ENCODE measurements at regions not wholly inside any gene's neighbourhood (a gene's known extent, or its start where the extent isn't known, plus 50 kb on each side); places are given as distances from the start of the nearest gene placed in this dataset.

DNA sequence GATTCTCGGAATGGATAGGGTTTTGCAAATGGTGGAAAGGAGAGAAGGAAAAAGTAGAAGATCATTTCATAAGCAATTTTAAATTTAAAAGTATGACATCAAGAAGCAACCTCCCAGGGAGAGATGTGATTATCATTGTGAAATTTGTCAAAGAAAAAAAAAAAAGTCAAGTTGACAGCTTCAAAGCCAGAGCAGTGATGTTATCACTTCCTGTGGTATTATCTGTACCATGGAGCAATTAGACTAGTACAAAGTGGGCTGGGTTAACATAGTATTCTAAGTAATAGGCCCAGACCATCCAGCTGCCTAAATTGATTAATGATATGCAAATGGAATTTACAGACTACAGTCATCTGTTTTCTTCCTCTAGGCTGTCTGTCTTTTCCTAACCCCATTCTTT lies 84.0 kb upstream of the NPY start:
- DNase-seq (ENCODE audit: low read depth): no peak

DNA sequence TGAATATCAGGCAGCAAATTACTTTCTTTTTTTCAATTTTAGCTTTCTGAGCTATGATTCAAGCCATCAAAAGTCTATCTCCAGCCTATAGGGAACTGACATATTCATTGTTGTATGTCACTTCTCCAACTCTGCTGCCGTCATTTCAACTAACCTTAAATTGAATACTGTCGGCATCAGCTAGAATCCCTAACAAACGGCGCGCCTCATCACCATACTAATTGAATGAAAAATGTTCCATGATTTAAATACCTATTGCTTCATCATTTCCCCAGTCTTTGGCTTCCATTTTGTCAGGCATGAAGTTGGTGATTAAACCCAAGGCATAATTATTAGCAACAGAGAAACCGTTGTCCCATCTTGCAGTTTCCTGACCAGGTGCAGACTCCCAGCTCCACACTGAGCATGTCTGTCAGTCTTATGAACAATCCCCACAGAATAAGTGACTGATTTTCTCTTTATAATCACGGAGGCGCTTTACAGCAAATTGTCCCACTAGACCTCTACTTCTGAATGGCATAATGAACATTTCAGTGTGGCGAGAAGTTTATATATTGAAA lies 83.5 kb upstream of the NPY start:
- no peak for DNase-seq (ENCODE audit: low read depth)

DNA sequence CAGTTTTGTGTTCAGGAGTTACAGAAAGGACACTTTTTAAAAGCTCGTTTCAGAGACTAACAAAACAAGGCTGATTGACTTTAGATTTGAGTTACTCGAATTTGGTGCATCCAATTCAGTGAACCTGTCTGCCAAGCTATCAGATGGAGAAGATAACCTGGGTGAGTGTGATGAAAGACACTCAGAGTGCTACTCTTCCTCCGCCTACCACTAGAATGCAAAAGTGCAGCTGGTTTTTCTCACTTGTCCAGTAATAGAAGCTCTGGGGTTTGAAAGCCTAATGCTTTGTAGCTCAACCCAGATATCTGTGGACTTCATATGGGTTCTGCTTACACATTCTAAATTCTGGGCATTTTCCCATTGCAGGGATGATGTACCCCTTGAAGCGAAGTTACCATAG lies 82.8 kb upstream of the NPY start:
- DNase-seq (ENCODE audit: low read depth): no peak

DNA sequence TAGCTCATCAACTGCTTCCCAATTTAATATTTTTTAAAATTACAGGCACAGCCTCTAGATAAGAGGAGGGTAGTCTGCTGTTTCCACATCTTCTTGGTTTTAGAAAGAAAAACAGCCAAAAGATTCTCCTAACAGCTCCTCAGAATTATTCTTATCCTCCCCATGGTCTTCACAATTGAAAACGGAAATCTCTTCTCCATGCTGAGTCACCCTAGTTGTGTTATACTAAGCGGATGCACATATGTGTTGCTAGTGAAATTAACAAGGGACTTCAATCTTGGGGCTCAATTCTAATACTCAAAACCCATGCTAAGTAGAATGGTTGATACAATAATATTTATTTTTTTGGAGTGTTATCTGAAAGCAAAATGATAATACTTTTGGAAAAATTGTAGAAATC lies 71.9 kb upstream of the NPY start:
- DNase-seq (ENCODE audit: low read depth): no peak

DNA sequence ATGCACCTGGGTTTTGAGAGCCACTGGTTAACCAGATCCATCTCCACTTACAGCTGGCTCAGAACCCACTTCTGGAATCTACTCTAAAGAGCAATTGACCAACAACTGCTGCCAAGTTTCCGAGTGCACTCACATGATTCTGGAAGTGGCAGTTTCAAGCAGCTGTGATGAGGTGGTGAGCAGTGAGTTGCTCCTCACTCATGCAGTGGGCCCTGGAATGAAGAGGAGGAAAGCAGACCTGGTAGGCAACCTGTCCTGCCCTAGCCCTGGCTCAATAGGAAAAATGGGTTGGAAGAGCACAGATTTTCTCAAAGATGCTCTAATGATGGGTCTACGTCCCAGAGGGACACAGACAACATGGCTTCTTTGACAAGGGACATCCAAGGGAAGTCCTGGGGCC lies 70.7 kb upstream of the NPY start:
- no peak for DNase-seq (ENCODE audit: low read depth)

DNA sequence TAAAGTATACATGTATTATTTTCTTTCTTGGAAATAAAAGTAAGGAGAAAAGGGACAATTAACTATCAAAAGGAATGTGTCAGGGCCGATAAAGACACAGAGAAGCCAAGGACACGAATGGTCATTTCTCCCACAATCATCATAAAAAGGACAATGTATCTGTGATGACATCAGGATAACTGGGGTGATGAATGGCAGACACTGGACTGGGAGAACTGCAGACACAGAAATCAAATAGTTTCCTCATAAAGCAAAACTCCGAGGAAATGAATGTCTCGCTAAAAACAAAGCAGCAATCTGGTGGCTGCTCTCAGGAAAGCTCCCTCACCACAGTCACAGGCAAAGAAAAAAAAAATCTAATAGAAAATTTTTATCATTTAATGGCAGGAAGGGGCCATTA lies 69.3 kb upstream of the NPY start:
- no peak for DNase-seq (ENCODE audit: low read depth)

DNA sequence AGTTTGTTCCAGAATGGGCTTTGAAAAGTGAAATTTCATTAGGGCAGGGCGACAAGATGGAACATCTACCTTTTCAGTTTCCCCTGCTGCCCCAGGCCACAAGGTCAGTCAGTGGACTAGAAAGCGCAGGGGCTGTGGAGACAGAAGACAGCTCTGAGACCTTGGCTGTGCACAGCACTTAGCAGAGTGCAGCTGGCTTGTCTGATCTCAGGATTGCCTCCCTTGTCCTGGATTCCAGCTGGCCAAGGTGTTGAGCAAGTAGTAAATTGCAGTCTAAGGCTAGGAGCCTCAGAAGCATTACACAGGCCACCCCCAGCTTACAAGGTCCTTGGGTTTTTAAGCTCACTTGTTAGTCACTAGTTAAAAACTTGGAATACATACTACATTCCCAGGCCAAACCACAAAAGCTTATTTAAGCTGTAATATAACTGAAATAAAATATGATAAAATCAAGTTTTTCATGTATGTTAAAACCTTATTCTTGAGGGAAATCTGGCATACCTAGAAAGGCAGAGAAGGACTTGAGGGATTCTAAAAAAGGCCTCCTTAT lies 67.3 kb upstream of the NPY start:
- DNase-seq (ENCODE audit: low read depth): no peak

DNA sequence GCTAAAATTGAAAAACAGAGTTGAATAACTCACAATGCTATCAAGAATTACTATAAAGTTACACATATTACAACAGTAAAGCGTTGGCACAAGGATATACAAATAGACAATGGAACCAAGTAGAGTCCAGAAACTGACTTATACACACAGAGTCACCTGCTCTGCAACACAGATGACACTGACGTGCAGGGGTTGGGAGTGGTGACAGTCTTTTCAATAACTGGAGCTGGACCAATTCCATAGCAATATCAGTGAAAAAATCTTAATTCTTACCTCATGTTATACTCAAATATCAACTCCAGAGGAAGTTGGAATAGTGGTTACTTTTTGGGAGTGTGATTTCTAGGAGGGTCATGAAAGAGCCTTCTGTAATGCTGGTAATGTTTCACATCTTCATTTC lies 62.5 kb upstream of the NPY start:
- no peak for DNase-seq (ENCODE audit: low read depth)

DNA sequence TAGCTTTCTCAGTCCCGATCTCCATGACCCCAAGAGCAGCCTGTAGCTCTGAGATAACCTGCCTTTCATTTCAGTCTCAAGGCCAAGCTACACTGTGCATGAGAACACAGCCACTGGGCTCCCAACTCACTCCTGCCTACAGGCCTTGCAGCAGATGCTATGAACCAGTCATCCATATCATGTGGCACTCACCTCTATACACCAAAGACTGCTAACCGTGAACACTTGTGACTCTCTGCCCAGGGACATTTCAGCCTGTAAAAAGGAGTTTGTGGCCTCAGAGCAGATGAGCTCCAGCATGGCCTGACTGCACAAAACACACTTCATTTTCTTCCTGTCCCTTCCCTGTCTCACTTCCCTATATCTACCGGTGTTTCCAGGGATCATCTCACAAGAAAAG lies 56.9 kb upstream of the NPY start:
- DNase-seq (ENCODE audit: low read depth): no peak

DNA sequence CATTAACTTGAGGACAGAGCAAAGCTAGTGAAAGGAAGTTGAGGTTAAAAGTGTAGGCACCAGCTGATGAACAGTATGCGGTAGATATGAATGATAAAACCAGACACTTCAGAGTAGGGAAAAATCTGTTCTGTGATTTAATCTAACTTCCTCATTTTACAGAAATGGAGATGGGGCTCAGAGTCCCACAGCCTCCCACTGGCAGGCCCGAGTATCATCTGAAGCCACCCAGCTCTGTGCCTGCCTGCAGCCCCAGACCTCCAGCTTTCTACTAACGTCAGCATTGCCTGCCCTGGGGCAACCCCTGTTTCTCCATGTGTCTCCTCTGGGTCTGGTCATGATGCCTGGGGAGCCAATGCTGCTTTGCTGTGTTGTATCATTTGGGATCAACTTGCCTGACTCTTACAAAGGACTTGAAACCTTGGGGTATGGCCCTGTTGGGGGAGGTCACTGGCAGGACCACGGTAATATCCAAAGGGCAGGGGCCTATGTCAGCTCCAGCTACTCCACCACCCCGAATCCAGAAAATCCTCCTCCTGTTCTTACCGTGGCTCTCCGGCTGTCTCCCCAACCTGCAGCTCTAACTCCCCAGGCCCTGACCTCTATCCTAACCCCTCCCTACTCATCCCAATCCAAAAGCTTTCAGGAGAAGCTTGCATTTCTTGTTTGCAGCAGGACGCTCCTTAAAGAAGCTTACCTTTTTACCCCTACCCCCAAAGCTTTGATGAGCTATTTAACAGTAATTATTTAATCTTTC lies 56.2 kb upstream of the NPY start:
- no peak for DNase-seq (ENCODE audit: low read depth)

DNA sequence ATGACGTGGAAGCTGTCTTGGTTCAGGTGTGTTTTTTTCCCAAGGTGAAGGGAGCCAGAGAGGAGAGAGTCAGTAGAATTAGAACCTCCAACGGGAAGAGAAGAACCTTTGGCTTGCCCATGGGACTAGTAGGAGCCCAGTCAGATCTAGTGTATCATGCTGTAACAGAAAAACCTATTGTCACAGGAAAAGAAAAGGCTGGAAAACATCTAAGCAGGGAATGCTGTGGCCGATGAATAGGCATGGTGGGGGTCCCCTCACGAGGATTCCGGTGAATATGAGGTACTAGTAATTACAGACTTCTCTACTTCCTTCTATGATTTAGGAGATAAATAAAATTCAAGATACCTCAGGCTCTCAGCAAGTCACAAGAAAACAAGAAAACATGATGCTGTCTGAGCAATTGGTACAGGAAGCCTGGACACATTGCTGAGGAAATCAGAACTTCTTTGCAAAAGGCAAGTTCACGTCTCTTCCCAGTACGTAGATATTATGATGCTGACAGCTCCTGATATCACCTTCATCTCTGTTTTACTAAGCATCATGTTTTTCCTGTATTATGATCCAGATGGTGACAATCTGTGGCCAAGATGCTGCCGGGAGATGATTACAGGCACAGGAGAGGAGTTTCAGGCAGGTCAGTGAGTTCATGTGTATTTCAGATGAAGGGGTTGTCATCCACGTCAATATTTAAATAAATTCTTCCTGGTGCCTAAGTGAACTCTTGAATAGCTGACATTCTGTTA lies 54.3 kb upstream of the NPY start:
- DNase-seq (ENCODE audit: low read depth): no peak

DNA sequence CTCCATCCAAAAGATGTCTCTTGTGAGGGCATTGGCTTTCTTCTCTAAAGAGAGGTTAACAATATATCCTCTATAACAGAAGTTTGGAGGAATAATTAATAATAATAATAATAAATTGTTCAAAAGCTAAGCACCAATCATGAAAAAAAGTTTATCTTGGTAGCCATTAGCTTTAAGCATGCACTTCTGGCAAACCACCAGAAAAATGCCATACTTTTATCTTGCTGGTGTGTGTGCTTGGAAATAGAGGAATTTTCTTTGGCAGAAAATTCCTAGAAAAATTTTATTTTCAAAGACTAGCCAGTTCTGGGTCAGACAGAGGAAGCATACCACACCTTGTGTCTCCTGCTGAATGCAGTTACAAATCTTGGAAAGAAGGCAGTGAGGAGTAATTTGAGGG lies 52.5 kb upstream of the NPY start:
- DNase-seq (ENCODE audit: low read depth): no peak

DNA sequence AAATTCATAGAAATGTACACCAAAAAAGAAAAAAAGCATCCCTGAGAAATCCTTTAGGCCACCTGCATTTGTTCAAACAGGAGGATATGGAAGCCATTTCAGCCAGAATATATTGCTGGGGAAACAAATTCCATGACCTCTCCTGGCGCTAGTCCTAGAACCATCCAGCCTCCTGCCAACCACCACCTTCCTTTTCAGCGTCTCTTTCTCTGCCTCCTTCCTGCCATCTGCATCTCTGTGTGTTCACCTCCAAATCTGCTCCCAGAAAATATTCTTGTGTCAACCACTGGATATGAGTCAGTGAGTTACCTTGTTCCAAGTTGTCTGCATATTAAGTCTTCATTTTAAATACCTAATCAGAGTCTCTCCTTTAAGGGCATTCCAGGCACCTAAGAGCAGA lies 50.6 kb upstream of the NPY start:
- DNase-seq (ENCODE audit: low read depth): no peak

Data from stimulated activated CD8-positive, alpha-beta memory T cell treated with anti-CD3 and anti-CD28 coated beads, Interleukin-15, amount 100 ng/mL, for 24 hours (primary cell).